ENCODE measurements at regions not wholly inside any gene's neighbourhood (a gene's known extent, or its start where the extent isn't known, plus 50 kb on each side); places are given as distances from the start of the nearest gene placed in this dataset.

- Histone ChIP-seq H3K9me3 (no peaks in the 10 kb centered on the region), H3K4me1 (no peaks in the 10 kb centered on the region), H3K4me3 (no peak overlapping the region), H3K27me3 (peaks cover 0 to 25% of the 10 kb centered on the region in 2 donors), H3K27ac (no peak overlapping the region), H3K36me3 (no peaks in the 10 kb centered on the region)
- DNase-seq (ENCODE audit: low spot score in 2 of 2) = no peak
- TF ChIP-seq, protein P1, sequence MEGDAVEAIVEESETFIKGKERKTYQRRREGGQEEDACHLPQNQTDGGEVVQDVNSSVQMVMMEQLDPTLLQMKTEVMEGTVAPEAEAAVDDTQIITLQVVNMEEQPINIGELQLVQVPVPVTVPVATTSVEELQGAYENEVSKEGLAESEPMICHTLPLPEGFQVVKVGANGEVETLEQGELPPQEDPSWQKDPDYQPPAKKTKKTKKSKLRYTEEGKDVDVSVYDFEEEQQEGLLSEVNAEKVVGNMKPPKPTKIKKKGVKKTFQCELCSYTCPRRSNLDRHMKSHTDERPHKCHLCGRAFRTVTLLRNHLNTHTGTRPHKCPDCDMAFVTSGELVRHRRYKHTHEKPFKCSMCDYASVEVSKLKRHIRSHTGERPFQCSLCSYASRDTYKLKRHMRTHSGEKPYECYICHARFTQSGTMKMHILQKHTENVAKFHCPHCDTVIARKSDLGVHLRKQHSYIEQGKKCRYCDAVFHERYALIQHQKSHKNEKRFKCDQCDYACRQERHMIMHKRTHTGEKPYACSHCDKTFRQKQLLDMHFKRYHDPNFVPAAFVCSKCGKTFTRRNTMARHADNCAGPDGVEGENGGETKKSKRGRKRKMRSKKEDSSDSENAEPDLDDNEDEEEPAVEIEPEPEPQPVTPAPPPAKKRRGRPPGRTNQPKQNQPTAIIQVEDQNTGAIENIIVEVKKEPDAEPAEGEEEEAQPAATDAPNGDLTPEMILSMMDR (IDR thresholded peaks at IDR 0.05) = no peak
- TF ChIP-seq POLR2A (IDR thresholded peaks at IDR 0.05) (no peak), POLR2AphosphoS5 (IDR thresholded peaks at IDR 0.05) (no peak)
- intact Hi-C loops (cut with DNase I; ENCODE audit: low total_unique reads) = no loop called here
Measured at GRCh38 chrX:94742772-94743171, 1068.8 kb downstream of the FAM133A start.

- Histone ChIP-seq H3K4me1 (no peaks in the 10 kb centered on the region), H3K27me3 (peaks cover 0 to 21% of the 10 kb centered on the region in 2 donors), H3K4me3 (no peak overlapping the region), H3K36me3 (no peaks in the 10 kb centered on the region), H3K27ac (no peak overlapping the region), H3K9me3 (no peaks in the 10 kb centered on the region)
- DNase-seq (ENCODE audit: low spot score in 2 of 2) = no peak
- intact Hi-C loops (cut with DNase I; ENCODE audit: low total_unique reads) = no loop called here
- TF ChIP-seq, protein P1 (IDR thresholded peaks at IDR 0.05) = no peak
- TF ChIP-seq POLR2AphosphoS5 (IDR thresholded peaks at IDR 0.05) = no peak
- no peak for TF ChIP-seq POLR2A (IDR thresholded peaks at IDR 0.05)
Measured at GRCh38 chrX:94743478-94743877, 1069.5 kb downstream of the FAM133A start.

- intact Hi-C loops (cut with DNase I; ENCODE audit: low total_unique reads) = no loop called here
- H3K4me1 ChIP-seq = no peaks in the 10 kb centered on the region
- no peak overlapping the region for H3K27ac ChIP-seq
- peaks cover 0 to 10% of the 10 kb centered on the region in 2 donors for H3K27me3 ChIP-seq
- DNase-seq (ENCODE audit: low spot score in 2 of 2) = no peak
- no peak overlapping the region for H3K4me3 ChIP-seq
- H3K36me3 ChIP-seq = no peaks in the 10 kb centered on the region
- no peaks in the 10 kb centered on the region for H3K9me3 ChIP-seq
- TF ChIP-seq, protein P1 (IDR thresholded peaks at IDR 0.05) = no peak
- no peak for TF ChIP-seq POLR2A (IDR thresholded peaks at IDR 0.05)
- no peak for TF ChIP-seq POLR2AphosphoS5 (IDR thresholded peaks at IDR 0.05)
Measured at GRCh38 chrX:94744786-94745185, 1070.8 kb downstream of the FAM133A start.

DNA sequence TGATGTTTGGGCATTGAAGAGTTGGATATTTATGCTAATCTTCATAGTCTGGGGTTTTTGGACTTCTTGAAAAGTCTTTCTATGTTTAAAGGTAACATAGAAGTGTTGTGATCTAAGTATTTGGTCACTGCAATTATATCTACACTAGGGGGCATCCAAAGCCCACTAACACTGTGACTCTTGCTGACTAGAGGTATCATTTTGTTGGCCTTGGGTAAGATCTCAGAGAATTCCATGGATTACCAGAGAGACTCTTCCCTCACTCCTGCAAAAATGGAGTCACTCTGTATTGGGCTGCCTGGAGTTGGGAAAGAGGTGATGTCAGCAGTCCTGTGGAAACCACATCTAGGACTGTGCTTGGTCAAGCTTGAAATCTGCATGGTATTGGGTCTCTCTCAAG lies 1077.6 kb downstream of the FAM133A start:
- no peak overlapping the region for H3K4me3 ChIP-seq
- H3K27me3 ChIP-seq = peaks cover 0 to 10% of the 10 kb centered on the region in 2 donors
- no peak overlapping the region for H3K27ac ChIP-seq
- H3K4me1 ChIP-seq = no peaks in the 10 kb centered on the region
- H3K36me3 ChIP-seq = no peaks in the 10 kb centered on the region
- H3K9me3 ChIP-seq = peaks cover 0 to 4% of the 10 kb centered on the region in 2 donors
- TF ChIP-seq POLR2AphosphoS5 (IDR thresholded peaks at IDR 0.05) (no peak), POLR2A (IDR thresholded peaks at IDR 0.05) (no peak)
- TF ChIP-seq, protein P1 (IDR thresholded peaks at IDR 0.05) = no peak
- DNase-seq (ENCODE audit: low spot score in 2 of 2) = no peak
- intact Hi-C loops (cut with DNase I; ENCODE audit: low total_unique reads) = no loop called here

DNA sequence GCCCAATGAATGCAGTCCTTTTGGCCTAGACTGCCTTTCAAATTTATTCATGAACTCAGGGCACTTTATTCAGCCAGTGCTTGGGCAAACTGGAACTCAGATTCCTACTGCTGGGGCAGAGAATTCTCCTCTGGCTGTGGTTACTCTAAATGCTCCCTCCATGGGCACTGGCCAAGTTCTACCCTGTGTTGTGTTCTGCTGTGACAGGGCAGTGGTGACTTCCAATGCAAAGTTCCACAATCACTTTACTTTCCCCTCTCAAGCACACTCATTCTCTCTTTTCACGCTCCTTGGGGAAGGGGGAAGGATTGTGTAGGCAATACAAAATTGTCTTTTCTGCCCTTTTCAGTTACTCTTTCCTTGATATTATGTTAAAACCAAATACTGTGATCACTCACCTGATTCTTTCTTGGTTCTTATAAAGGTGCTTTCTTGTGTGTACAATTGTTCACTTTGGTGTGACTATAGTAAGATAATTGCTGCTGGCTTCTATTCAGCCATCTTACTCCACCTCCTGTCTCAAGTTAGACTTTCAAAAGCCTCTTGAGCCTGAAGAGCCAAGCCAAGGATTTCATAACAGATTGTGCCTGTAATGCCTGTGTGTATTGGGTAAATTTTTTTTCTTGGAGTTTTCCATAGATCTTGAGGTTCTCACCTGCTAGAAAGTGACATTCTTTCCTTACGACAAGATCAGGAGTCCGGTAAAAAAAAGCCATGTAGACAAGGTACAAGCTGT lies 1078.6 kb downstream of the FAM133A start:
- no peak for DNase-seq (ENCODE audit: low spot score in 2 of 2)
- Histone ChIP-seq H3K27ac (no peak overlapping the region), H3K36me3 (no peaks in the 10 kb centered on the region), H3K9me3 (peaks cover 0 to 4% of the 10 kb centered on the region in 2 donors), H3K27me3 (peaks cover 0 to 10% of the 10 kb centered on the region in 2 donors), H3K4me3 (no peak overlapping the region), H3K4me1 (no peaks in the 10 kb centered on the region)
- intact Hi-C loops (cut with DNase I; ENCODE audit: low total_unique reads) = no loop called here
- no peak for TF ChIP-seq POLR2A (IDR thresholded peaks at IDR 0.05)
- TF ChIP-seq, protein P1 (IDR thresholded peaks at IDR 0.05) = no peak
